ENCODE measurements at regions not wholly inside any gene's neighbourhood (a gene's known extent, or its start where the extent isn't known, plus 50 kb on each side); places are given as distances from the start of the nearest gene placed in this dataset.

GRCh38 chr3:65202395-65202794, 514.6 kb upstream of the ADAMTS9 start:
- H3K4me2 ChIP-seq (ENCODE audit: low read length) = no peak overlapping the region
- H3K4me1 ChIP-seq (ENCODE audit: control insufficient read depth in 1 of 2, insufficient read depth in 2 of 2, low read length in 2 of 2) = no peaks in the 10 kb centered on the region
- H3K9me3 ChIP-seq (ENCODE audit: control insufficient read depth in 1 of 2, insufficient read depth in 1 of 2, low read depth in 1 of 2, low read length in 2 of 2) = no peaks in the 10 kb centered on the region; a peak in 1 of 4 replicates
- DNase-seq (ENCODE audit: low read depth, low spot score) (no peak), ATAC-seq (no peak)
- no peak overlapping the region for H3K4me3 ChIP-seq (replicated peaks in 1 of 2; ENCODE audit: low read depth in 1 of 2, low read length in 2 of 2)
- no peak overlapping the region for H3K9ac ChIP-seq (ENCODE audit: low read length)
- H3K9me2 ChIP-seq (ENCODE audit: insufficient read depth) = no peaks in the 10 kb centered on the region
- H4K20me1 ChIP-seq (ENCODE audit: insufficient read depth) = no peaks in the 10 kb centered on the region
- no peaks in the 10 kb centered on the region for H3K79me2 ChIP-seq (ENCODE audit: insufficient read depth, low read length)
- BruUV-seq (replicated peaks) = no TSS peak
- no peak overlapping the region for H3K27ac ChIP-seq (ENCODE audit: low read depth, low read length)
- H2AFZ ChIP-seq (ENCODE audit: low read depth, low read length, poor library complexity, severe bottlenecking) = no peak overlapping the region
- peaks cover 6% of the 10 kb centered on the region; the same call in 1 of the 2 replicates for H3K27me3 ChIP-seq (ENCODE audit: insufficient read depth, low read length)
- intact Hi-C loops (cut with micrococcal nuclease) = no loop called here
- POLR2A ChIA-PET = no interaction called here
- TF ChIP-seq SRF (IDR thresholded peaks at IDR 0.05; ENCODE audit: low read depth) (no peak), YY1 (IDR thresholded peaks at IDR 0.05; ENCODE audit: extremely low read depth, insufficient replicate concordance, low read depth, low read length) (no peak), ZBTB33 (IDR thresholded peaks at IDR 0.05; ENCODE audit: extremely low read depth, insufficient replicate concordance, low read length) (no peak), ELF1 (IDR thresholded peaks at IDR 0.05; ENCODE audit: borderline replicate concordance, low read depth) (no peak), EGR1 (IDR thresholded peaks at IDR 0.05; ENCODE audit: low read depth) (no peak), ATF3 (IDR thresholded peaks at IDR 0.05) (no peak), ZFX (IDR thresholded peaks at IDR 0.05) (no peak), JUND (IDR thresholded peaks at IDR 0.05) (no peak), SIN3A (IDR thresholded peaks at IDR 0.05; ENCODE audit: low read depth) (no peak)
- CTCF ChIA-PET = no interaction called here
- H3K36me3 ChIP-seq (ENCODE audit: control insufficient read depth in 1 of 2, insufficient read depth in 2 of 2, low read length in 2 of 2) = no peaks in the 10 kb centered on the region
- RAD21 ChIA-PET (ENCODE audit: low non-redundant PET in 1 of 2, low total read pairs in 2 of 2, uncharacterized antibody in 2 of 2, unreplicated experiment in 2 of 2) = no interaction called here

GRCh38 chr3:65201926-65202325, 514.1 kb upstream of the ADAMTS9 start:
- BruUV-seq (replicated peaks) = no TSS peak
- ATAC-seq = no peak
- DNase-seq (ENCODE audit: low read depth, low spot score) = no peak
- Histone ChIP-seq H3K9me2 (ENCODE audit: insufficient read depth) (no peaks in the 10 kb centered on the region), H3K4me1 (ENCODE audit: control insufficient read depth in 1 of 2, insufficient read depth in 2 of 2, low read length in 2 of 2) (no peaks in the 10 kb centered on the region), H4K20me1 (ENCODE audit: insufficient read depth) (no peaks in the 10 kb centered on the region), H3K36me3 (ENCODE audit: control insufficient read depth in 1 of 2, insufficient read depth in 2 of 2, low read length in 2 of 2) (no peaks in the 10 kb centered on the region), H3K4me2 (ENCODE audit: low read length) (no peak overlapping the region), H3K9ac (ENCODE audit: low read length) (no peak overlapping the region), H3K27ac (ENCODE audit: low read depth, low read length) (no peak overlapping the region), H3K4me3 (replicated peaks in 1 of 2; ENCODE audit: low read depth in 1 of 2, low read length in 2 of 2) (no peak overlapping the region), H3K79me2 (ENCODE audit: insufficient read depth, low read length) (no peaks in the 10 kb centered on the region), H3K9me3 (ENCODE audit: control insufficient read depth in 1 of 2, insufficient read depth in 1 of 2, low read depth in 1 of 2, low read length in 2 of 2) (no peaks in the 10 kb centered on the region; a peak in 1 of 4 replicates), H2AFZ (ENCODE audit: low read depth, low read length, poor library complexity, severe bottlenecking) (no peak overlapping the region), H3K27me3 (ENCODE audit: insufficient read depth, low read length) (peaks cover 6% of the 10 kb centered on the region; the same call in 1 of the 2 replicates)
- POLR2A ChIA-PET = no interaction called here
- RAD21 ChIA-PET (ENCODE audit: low non-redundant PET in 1 of 2, low total read pairs in 2 of 2, uncharacterized antibody in 2 of 2, unreplicated experiment in 2 of 2) = no interaction called here
- TF ChIP-seq SP1 (IDR thresholded peaks at IDR 0.05; ENCODE audit: low read depth) (no peak), ZNF274 (IDR thresholded peaks at IDR 0.05; ENCODE audit: low read depth, low read length) (no peak), SRF (IDR thresholded peaks at IDR 0.05; ENCODE audit: low read depth) (no peak), MAX (IDR thresholded peaks at IDR 0.05) (no peak), FOSL1 (IDR thresholded peaks at IDR 0.05; ENCODE audit: low read depth) (no peak)
- intact Hi-C loops (cut with micrococcal nuclease) = no loop called here
- CTCF ChIA-PET = no interaction called here
